Transverse colon (tissue), 3 donors: ENCODE measurements at regions not wholly inside any gene's neighbourhood (a gene's known extent, or its start where the extent isn't known, plus 50 kb on each side); places are given as distances from the start of the nearest gene placed in this dataset.

ENCODE experiments used
- POLR2A ChIP-seq: fragments of 450-650 bp; IDR thresholded peaks from one replicate; pipeline ENCODE4 v1.6.1; 2016; ENCODE audit warnings: antibody characterized with exemption, mild to moderate bottlenecking, moderate library complexity
- POLR2AphosphoS5 ChIP-seq, 3 donors: sonication (generic); formaldehyde crosslinking; IDR thresholded peaks; one replicate each; pipeline ENCODE4 v1.6.1; 2016; ENCODE audit warnings: antibody characterized with exemption in 3 of 3

DNA sequence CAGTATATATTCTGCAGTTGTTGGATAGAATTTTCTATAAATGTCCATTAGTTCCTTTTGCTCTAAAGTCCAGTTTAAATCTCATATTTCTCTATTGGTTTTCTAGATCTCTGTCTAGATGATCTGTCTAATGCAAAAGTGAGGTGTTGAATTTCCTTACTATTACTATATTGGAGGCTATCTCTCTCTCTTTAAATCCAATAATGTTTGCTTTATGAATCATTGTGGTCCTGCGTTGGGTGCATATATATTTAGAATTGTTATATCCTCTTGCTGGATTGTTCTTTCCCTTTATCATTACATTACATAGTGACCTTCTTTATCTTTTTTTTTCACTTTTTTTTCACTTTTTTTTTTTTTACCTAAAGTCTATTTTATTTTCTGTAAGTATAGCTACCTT lies 208.5 kb upstream of the ASCC3 start:
- TF ChIP-seq POLR2A (no peak), POLR2AphosphoS5 (IDR thresholded peaks at IDR 0.05) (no peak)
